Hepatocyte (in vitro differentiated cells): ENCODE measurements at regions not wholly inside any gene's neighbourhood (a gene's known extent, or its start where the extent isn't known, plus 50 kb on each side); places are given as distances from the start of the nearest gene placed in this dataset.
A peak's percentile ranks its signal among the peaks of the same experiment; 100 is the strongest.

Source experiments
- DNase-seq: peaks from one replicate; pipeline ENCODE4 v3.0.0-alpha.2; 2016; ENCODE audit warnings: low spot score
- H2AFZ ChIP-seq: fragments of 200-600 bp; sonication (generic); 2 replicates; pipeline ENCODE4 v1.6.0; 2016; ENCODE audit warnings: antibody characterized with exemption, mild to moderate bottlenecking
- H3K27ac ChIP-seq: fragments of 200-600 bp; sonication (generic); 2 replicates; pipeline ENCODE4 v1.5.1; 2016; ENCODE audit warnings: mild to moderate bottlenecking
- H3K27me3 ChIP-seq: fragments of 200-600 bp; sonication (generic); 2 replicates; pipeline ENCODE4 v1.6.1; 2016
- H3K36me3 ChIP-seq: fragments of 200-600 bp; sonication (generic); replicated peaks from 2 replicates; pipeline ENCODE4 v1.5.1; 2016; ENCODE audit warnings: low read depth; ENCODE audit not compliant: insufficient read depth
- H3K4me1 ChIP-seq: fragments of 200-600 bp; sonication (generic); 2 replicates; pipeline ENCODE4 v1.5.1; 2016; ENCODE audit warnings: mild to moderate bottlenecking, moderate library complexity; ENCODE audit not compliant: insufficient read depth
- H3K4me2 ChIP-seq: fragments of 200-600 bp; sonication (generic); 2 replicates; pipeline ENCODE4 v1.6.0; 2016
- H3K4me3 ChIP-seq: fragments of 200-600 bp; sonication (generic); 2 replicates; pipeline ENCODE4 v1.5.1; 2016; ENCODE audit warnings: mild to moderate bottlenecking
- H3K79me2 ChIP-seq: fragments of 200-600 bp; sonication (generic); 2 replicates; pipeline ENCODE4 v1.6.0; 2017; ENCODE audit warnings: mild to moderate bottlenecking
- H3K9me2 ChIP-seq: fragments of 200-600 bp; sonication (generic); replicated peaks from 2 replicates; pipeline ENCODE4 v1.6.0; 2017; ENCODE audit warnings: mild to moderate bottlenecking; ENCODE audit not compliant: insufficient read depth
- H3K9me3 ChIP-seq: fragments of 200-600 bp; sonication (generic); 2 replicates; pipeline ENCODE4 v1.5.1; 2016; ENCODE audit warnings: low read depth, mild to moderate bottlenecking
- H4K20me1 ChIP-seq: fragments of 200-600 bp; sonication (generic); 2 replicates; pipeline ENCODE4 v1.6.0; 2016; ENCODE audit warnings: mild to moderate bottlenecking; ENCODE audit not compliant: insufficient read depth, poor library complexity, severe bottlenecking
- EZH2 ChIP-seq: fragments of 200-600 bp; sonication (generic); IDR thresholded peaks from 2 replicates; pipeline ENCODE4 v1.6.1; 2016; ENCODE audit warnings: antibody characterized with exemption, mild to moderate bottlenecking, borderline replicate concordance
- EZH2phosphoT487 ChIP-seq: fragments of 200-600 bp; sonication (generic); IDR thresholded peaks from one replicate; pipeline ENCODE4 v1.6.1; 2018; ENCODE audit warnings: antibody characterized with exemption, mild to moderate bottlenecking, low read depth, moderate library complexity; ENCODE audit not compliant: unreplicated experiment, severe bottlenecking
- WGBS: methylation state at CpG from one replicate; pipeline ENCODE4 v1.1.6; 2016; ENCODE audit warnings: low lambda C conversion rate; ENCODE audit errors: missing lambda C conversion rate; 5-methylcytosine and 5-hydroxymethylcytosine counted together
- TF ChIP-seq, protein P1 (sequence below): fragments of 200-600 bp; sonication (generic); IDR thresholded peaks from 2 replicates; pipeline ENCODE4 v1.5.1; 2016; ENCODE audit warnings: antibody characterized with exemption, mild to moderate bottlenecking; ENCODE audit not compliant: poor library complexity

DNA sequence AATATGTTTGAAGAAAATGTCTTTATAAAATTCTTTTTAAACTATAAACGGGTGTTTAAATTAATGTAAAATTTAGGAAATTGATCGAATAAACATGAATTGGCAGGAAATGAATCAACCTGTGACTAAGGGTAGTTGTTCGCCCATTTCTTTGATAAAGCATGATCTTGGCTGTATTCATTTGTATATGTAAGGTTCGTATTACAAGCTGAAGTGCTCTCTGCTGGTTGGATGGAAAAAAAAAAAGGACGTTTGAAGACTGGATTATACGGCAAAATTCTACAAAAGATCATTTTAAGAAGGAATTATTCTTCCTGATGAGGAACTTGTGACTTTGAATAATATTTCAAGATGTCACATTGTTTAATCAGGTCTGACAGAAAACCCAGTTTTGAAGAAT lies 185.4 kb upstream of the ANK3 start:
- H3K79me2 ChIP-seq: no peaks in the 10 kb centered on the region
- H3K4me1 ChIP-seq: peaks cover 5% of the 10 kb centered on the region
- 88% methylated on average over 6 of the region's 6 CpGs for WGBS
- no peak overlapping the region for H3K4me2 ChIP-seq
- H3K27ac ChIP-seq: no peak overlapping the region
- no peak for DNase-seq
- H3K36me3 ChIP-seq: no peaks in the 10 kb centered on the region
- H3K9me3 ChIP-seq: no peaks in the 10 kb centered on the region
- TF ChIP-seq, protein P1, sequence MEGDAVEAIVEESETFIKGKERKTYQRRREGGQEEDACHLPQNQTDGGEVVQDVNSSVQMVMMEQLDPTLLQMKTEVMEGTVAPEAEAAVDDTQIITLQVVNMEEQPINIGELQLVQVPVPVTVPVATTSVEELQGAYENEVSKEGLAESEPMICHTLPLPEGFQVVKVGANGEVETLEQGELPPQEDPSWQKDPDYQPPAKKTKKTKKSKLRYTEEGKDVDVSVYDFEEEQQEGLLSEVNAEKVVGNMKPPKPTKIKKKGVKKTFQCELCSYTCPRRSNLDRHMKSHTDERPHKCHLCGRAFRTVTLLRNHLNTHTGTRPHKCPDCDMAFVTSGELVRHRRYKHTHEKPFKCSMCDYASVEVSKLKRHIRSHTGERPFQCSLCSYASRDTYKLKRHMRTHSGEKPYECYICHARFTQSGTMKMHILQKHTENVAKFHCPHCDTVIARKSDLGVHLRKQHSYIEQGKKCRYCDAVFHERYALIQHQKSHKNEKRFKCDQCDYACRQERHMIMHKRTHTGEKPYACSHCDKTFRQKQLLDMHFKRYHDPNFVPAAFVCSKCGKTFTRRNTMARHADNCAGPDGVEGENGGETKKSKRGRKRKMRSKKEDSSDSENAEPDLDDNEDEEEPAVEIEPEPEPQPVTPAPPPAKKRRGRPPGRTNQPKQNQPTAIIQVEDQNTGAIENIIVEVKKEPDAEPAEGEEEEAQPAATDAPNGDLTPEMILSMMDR: no peak
- TF ChIP-seq EZH2 (no peak), EZH2phosphoT487 (no peak)
- no peaks in the 10 kb centered on the region for H4K20me1 ChIP-seq
- H2AFZ ChIP-seq: no peak overlapping the region
- no peaks in the 10 kb centered on the region for H3K9me2 ChIP-seq
- H3K4me3 ChIP-seq: no peak overlapping the region
- H3K27me3 ChIP-seq: no peaks in the 10 kb centered on the region

DNA sequence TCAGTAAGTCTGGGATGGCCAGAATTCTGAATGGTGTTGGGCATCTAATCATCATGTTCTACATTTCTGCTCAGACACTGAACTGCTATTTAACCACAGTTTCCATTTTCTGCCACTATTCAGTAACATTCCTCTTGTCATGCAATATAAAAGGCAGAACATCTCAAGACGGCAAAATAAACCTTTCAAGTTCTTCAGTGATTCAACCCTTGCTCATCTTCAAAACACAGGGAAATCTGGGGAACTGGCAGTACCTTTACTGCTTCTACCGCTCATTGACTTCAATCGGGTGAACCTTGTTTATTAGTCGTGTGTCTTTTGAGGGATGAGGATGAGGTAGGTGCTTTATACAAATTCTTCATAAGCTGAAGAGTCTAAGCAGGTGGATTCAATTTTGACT lies 184.7 kb upstream of the ANK3 start:
- H3K9me2 ChIP-seq: no peaks in the 10 kb centered on the region
- H4K20me1 ChIP-seq: no peaks in the 10 kb centered on the region
- no peak overlapping the region for H2AFZ ChIP-seq
- H3K4me1 ChIP-seq: peaks cover 5% of the 10 kb centered on the region
- DNase-seq: no peak
- H3K4me3 ChIP-seq: no peak overlapping the region
- H3K36me3 ChIP-seq: no peaks in the 10 kb centered on the region
- H3K4me2 ChIP-seq: no peak overlapping the region
- no peak overlapping the region for H3K27ac ChIP-seq
- no peaks in the 10 kb centered on the region for H3K79me2 ChIP-seq
- H3K27me3 ChIP-seq: no peaks in the 10 kb centered on the region
- 97% methylated on average over 4 of the region's 4 CpGs for WGBS
- TF ChIP-seq, protein P1: no peak
- TF ChIP-seq EZH2phosphoT487 (no peak), EZH2 (no peak)
- no peaks in the 10 kb centered on the region for H3K9me3 ChIP-seq

- DNase-seq: no peak
- 44% methylated on average over 1 of the region's 1 CpG for WGBS
Measured at GRCh38 chr10:60573336-60573735, 183.7 kb upstream of the ANK3 start.

More at GRCh38 chr10:60573336-60573735, 183.7 kb upstream of the ANK3 start:
- Histone ChIP-seq H3K9me2 (no peaks in the 10 kb centered on the region), H3K36me3 (no peaks in the 10 kb centered on the region), H3K79me2 (no peaks in the 10 kb centered on the region), H3K27ac (peak overlapping the region; percentile 57), H3K4me1 (peaks cover 5% of the 10 kb centered on the region), H3K27me3 (no peaks in the 10 kb centered on the region), H2AFZ (peak overlapping the region; percentile 54), H3K4me3 (no peak overlapping the region), H4K20me1 (no peaks in the 10 kb centered on the region), H3K9me3 (no peaks in the 10 kb centered on the region), H3K4me2 (peak overlapping the region; percentile 76)
- TF ChIP-seq EZH2phosphoT487 (no peak), EZH2 (no peak)
- TF ChIP-seq, protein P1: no peak
